SK-N-SH treated with all-trans-retinoic acid at 6 μM for 48 hours (cell line): ENCODE measurements at regions not wholly inside any gene's neighbourhood (a gene's known extent, or its start where the extent isn't known, plus 50 kb on each side); places are given as distances from the start of the nearest gene placed in this dataset.
"Not testable (repeated sequence)": the region's sequence is repeated elsewhere in the genome, so short reads cannot be mapped to it uniquely, and the experiment has no call there.

Experiments
- ATAC-seq: fragments of 200-7000 bp; cut with Tn5 transposase; 3 replicates; pipeline ENCODE4 v1.9.1; 2020; ENCODE audit warnings: mild to moderate bottlenecking, moderate library complexity
- ARNTL ChIP-seq: fragments of 450-650 bp; formaldehyde crosslinking; IDR thresholded peaks from 2 replicates; pipeline ENCODE4 v1.5.0; 2020; ENCODE audit warnings: low read depth, mild to moderate bottlenecking, moderate library complexity, borderline replicate concordance
- BACH2 ChIP-seq: fragments of 250-450 bp; sonication (Bioruptor Pico); IDR thresholded peaks from 2 replicates; pipeline ENCODE4 v1.9.0; 2021; ENCODE audit warnings: mild to moderate bottlenecking, borderline replicate concordance
- CREB5 ChIP-seq: fragments of 250-450 bp; sonication (Bioruptor Pico); IDR thresholded peaks from 2 replicates; pipeline ENCODE4 v1.5.1; 2020; ENCODE audit warnings: low read depth, mild to moderate bottlenecking, moderate library complexity
- CSDC2 ChIP-seq: fragments of 250-450 bp; sonication (Bioruptor Pico); IDR thresholded peaks from 2 replicates; pipeline ENCODE4 v1.5.0; 2020; ENCODE audit warnings: mild to moderate bottlenecking, moderate library complexity
- CSRNP3 ChIP-seq: fragments of 250-450 bp; sonication (Bioruptor Pico); IDR thresholded peaks from 2 replicates; pipeline ENCODE4 v1.5.1; 2021; ENCODE audit warnings: mild to moderate bottlenecking, moderate library complexity
- GLIS3 ChIP-seq: fragments of 250-450 bp; sonication (Bioruptor Pico); IDR thresholded peaks from 2 replicates; pipeline ENCODE4 v1.5.0; 2020; ENCODE audit warnings: mild to moderate bottlenecking, moderate library complexity
- OSR1 ChIP-seq: fragments of 250-450 bp; sonication (Bioruptor Pico); IDR thresholded peaks from 2 replicates; pipeline ENCODE4 v1.8.0; 2022; ENCODE audit warnings: moderate library complexity, mild to moderate bottlenecking, inconsistent platforms
- PATZ1 ChIP-seq: fragments of 250-450 bp; sonication (Bioruptor Pico); IDR thresholded peaks from 2 replicates; pipeline ENCODE4 v1.8.0; 2020; ENCODE audit warnings: mild to moderate bottlenecking, moderate library complexity, borderline replicate concordance
- POU6F1 ChIP-seq: fragments of 250-450 bp; sonication (Bioruptor Pico); IDR thresholded peaks from 2 replicates; pipeline ENCODE4 v1.8.0; 2021; ENCODE audit warnings: low read depth, mild to moderate bottlenecking, moderate library complexity, borderline replicate concordance
- PPARA ChIP-seq: fragments of 250-450 bp; sonication (Bioruptor Pico); IDR thresholded peaks from 2 replicates; pipeline ENCODE4 v1.5.0; 2020; ENCODE audit warnings: mild to moderate bottlenecking, borderline replicate concordance
- RARB ChIP-seq: fragments of 250-450 bp; sonication (Bioruptor Pico); IDR thresholded peaks from 2 replicates; pipeline ENCODE4 v1.8.0; 2021; ENCODE audit warnings: mild to moderate bottlenecking, moderate library complexity
- SNAI2 ChIP-seq: fragments of 250-450 bp; sonication (Bioruptor Pico); IDR thresholded peaks from 2 replicates; pipeline ENCODE4 v1.5.0; 2020; ENCODE audit warnings: mild to moderate bottlenecking, moderate library complexity
- TCF4 ChIP-seq: fragments of 250-450 bp; sonication (Bioruptor Pico); IDR thresholded peaks from 2 replicates; pipeline ENCODE4 v1.8.0; 2021; ENCODE audit warnings: mild to moderate bottlenecking, moderate library complexity, borderline replicate concordance
- TOX ChIP-seq: fragments of 250-450 bp; sonication (Bioruptor Pico); IDR thresholded peaks from 2 replicates; pipeline ENCODE4 v1.8.0; 2021; ENCODE audit warnings: mild to moderate bottlenecking, moderate library complexity, borderline replicate concordance
- ZC3H10 ChIP-seq: fragments of 250-450 bp; sonication (Bioruptor Pico); IDR thresholded peaks from 2 replicates; pipeline ENCODE4 v1.5.1; 2021; ENCODE audit warnings: mild to moderate bottlenecking, moderate library complexity
- ZFP3 ChIP-seq: fragments of 250-450 bp; sonication (Bioruptor Pico); IDR thresholded peaks from 2 replicates; pipeline ENCODE4 v1.5.0; 2020; ENCODE audit warnings: mild to moderate bottlenecking, moderate library complexity
- ZFP30 ChIP-seq: fragments of 450-650 bp; formaldehyde crosslinking; IDR thresholded peaks from 2 replicates; pipeline ENCODE4 v1.5.0; 2022; ENCODE audit warnings: mild to moderate bottlenecking, moderate library complexity
- ZNF565 ChIP-seq: fragments of 450-650 bp; formaldehyde crosslinking; conservative IDR thresholded peaks from 2 replicates; pipeline ENCODE4 v1.5.0; 2020; ENCODE audit warnings: low read depth, mild to moderate bottlenecking, moderate library complexity
- ZNF70 ChIP-seq: fragments of 450-650 bp; formaldehyde crosslinking; IDR thresholded peaks from 2 replicates; pipeline ENCODE4 v1.5.0; 2020; ENCODE audit warnings: mild to moderate bottlenecking, moderate library complexity
- ZNF8 ChIP-seq: fragments of 450-650 bp; formaldehyde crosslinking; IDR thresholded peaks from 2 replicates; pipeline ENCODE4 v1.5.0; 2020; ENCODE audit warnings: mild to moderate bottlenecking, moderate library complexity

GRCh38 chr1:112146201-112146715 is 156.8 kb upstream of the KCND3 start:
- no peak for ATAC-seq

GRCh38 chr1:112160214-112160613 is 170.7 kb upstream of the KCND3 start:
- not testable (repeated sequence) for ATAC-seq

More at GRCh38 chr1:112146201-112146715, 156.8 kb upstream of the KCND3 start:
- TF ChIP-seq CSRNP3 (CRISPR knock-in tag) (no peak), ZNF70 (CRISPR knock-in tag) (no peak), POU6F1 (CRISPR knock-in tag) (no peak), CSDC2 (CRISPR knock-in tag) (no peak), ZNF8 (CRISPR knock-in tag) (no peak), CREB5 (CRISPR knock-in tag) (no peak), ARNTL (CRISPR knock-in tag) (no peak), RARB (CRISPR knock-in tag) (no peak), OSR1 (CRISPR knock-in tag) (no peak), BACH2 (CRISPR knock-in tag) (no peak), ZC3H10 (CRISPR knock-in tag) (no peak), SNAI2 (CRISPR knock-in tag) (no peak), ZFP3 (CRISPR knock-in tag) (no peak), TOX (CRISPR knock-in tag) (no peak), GLIS3 (CRISPR knock-in tag) (no peak)

GRCh38 chr1:112165375-112165774 is 175.9 kb upstream of the KCND3 start:
- no peak for TF ChIP-seq CREB5 (CRISPR knock-in tag)
- no peak for TF ChIP-seq TCF4 (CRISPR knock-in tag)
- no peak for TF ChIP-seq OSR1 (CRISPR knock-in tag)
- TF ChIP-seq ZNF565 = no peak
- no peak for TF ChIP-seq PATZ1 (CRISPR knock-in tag)
- no peak for TF ChIP-seq PPARA (CRISPR knock-in tag)
- TF ChIP-seq ARNTL (CRISPR knock-in tag) = no peak
- TF ChIP-seq ZFP3 (CRISPR knock-in tag) = no peak
- TF ChIP-seq POU6F1 (CRISPR knock-in tag) = no peak
- no peak for TF ChIP-seq TOX (CRISPR knock-in tag)
- TF ChIP-seq CSDC2 (CRISPR knock-in tag) = no peak
- TF ChIP-seq RARB (CRISPR knock-in tag) = no peak
- TF ChIP-seq SNAI2 (CRISPR knock-in tag) = no peak
- no peak for TF ChIP-seq ZNF70 (CRISPR knock-in tag)
- no peak for TF ChIP-seq ZFP30
- no peak for ATAC-seq
